Activated CD4-positive, alpha-beta T cell treated with anti-CD3 and anti-CD28 coated beads, Interleukin-10, Interleukin-2, amounts not matched to agents 100 ng/mL and 50 ng/mL, durations not matched to agents 16 hours and 8 hours (primary cell): ENCODE measurements at regions not wholly inside any gene's neighbourhood (a gene's known extent, or its start where the extent isn't known, plus 50 kb on each side); places are given as distances from the start of the nearest gene placed in this dataset.

Experiments
- DNase-seq: peaks from one replicate; pipeline ENCODE4 v3.0.0-alpha.2; 2020

DNA sequence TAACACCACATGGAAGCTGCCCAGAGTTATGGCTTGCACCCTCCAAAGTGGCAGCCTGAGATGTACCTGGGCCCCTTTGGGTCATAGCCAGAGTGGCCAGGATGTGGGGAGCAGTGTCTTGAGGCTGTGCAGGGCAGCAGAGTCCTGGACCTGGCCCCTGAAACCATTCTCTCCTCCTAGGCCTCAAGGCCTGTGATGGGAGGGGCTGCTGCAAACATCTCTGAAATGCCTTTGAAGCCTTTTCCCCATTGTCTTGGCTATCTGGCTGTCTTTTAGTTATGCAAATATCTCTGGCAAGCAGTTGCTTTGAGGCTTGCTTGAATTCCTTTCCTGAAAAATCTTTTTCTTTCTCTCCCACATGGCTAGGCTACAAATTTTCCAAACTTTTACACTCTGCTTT, 356.5 kb downstream of the DAD1 start:
- no peak for DNase-seq

DNA sequence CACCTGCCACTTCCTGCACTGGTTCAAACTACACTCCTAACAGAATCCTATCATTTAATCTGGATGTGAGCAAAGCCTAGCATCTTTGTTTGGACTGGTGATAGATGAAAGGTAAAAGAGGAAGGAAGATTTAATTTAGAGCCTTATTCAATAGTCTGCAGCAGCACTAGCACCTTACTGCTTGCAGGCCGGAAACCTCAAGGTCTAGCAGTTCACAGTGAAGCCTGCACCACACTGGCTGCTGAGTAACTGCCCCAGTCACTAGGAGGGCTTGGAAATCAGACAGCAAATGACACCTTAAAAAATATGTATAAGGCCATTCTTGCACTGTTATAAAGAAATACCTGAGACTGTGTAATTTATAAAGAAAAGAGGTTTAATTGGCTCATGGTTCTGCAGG, 358.0 kb downstream of the DAD1 start:
- DNase-seq = peak; percentile 19

DNA sequence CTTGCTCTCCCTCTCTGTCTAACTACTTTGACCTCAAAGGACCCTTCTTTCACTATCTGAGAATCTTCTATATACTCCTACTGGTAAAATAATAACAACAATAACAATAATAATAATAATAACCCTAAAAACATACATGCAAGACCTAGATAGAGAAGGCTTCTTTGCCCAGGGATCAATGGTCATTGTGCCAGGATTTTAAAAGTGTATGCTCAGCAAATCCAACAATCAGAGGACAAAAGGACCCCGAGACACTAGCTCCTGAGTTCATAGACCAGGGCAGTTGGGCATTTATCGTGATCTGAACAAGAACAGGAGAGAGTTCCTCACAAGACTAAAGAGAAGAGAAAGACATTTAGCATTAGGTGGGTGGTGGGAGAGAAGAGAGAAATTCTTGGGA, 358.5 kb downstream of the DAD1 start:
- no peak for DNase-seq

DNA sequence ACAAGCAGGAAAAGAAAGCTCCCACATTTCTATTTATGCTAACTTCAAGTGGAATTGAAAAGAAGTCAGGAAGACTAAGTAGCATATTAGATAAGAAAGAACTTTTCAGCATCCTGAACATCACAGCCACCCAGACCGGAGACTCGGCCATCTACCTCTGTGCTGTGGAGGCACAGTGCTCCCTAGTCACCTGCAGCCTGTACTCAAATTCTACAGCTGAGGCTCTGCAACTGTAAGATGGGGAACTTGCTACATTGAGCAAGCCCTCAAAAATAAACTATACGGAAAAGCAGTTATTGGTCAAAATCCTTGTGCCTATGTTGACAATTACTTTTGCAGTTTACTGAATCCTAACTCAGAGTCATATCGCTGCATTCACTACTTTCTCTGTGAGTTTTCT, 361.9 kb downstream of the DAD1 start:
- no peak for DNase-seq

DNA sequence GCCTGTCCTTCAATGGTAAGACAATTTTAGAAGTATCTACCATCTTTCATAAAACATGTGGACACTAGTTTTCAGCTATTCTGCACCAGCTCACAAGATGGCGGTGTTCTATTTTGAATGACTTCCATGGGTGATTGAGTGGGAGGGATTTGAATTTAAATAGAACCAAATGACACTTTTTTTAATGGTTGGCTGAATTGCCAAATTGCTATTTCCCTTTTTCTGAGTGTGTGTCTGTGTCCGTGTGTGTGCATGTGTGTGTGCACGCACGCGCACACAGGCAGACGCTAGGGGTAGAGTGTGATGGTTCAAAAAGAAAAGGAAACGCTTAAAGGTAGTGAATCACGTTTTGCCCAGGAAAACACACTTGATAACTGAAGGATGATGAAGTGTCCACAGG, 362.6 kb downstream of the DAD1 start:
- DNase-seq = peak; percentile 33

DNA sequence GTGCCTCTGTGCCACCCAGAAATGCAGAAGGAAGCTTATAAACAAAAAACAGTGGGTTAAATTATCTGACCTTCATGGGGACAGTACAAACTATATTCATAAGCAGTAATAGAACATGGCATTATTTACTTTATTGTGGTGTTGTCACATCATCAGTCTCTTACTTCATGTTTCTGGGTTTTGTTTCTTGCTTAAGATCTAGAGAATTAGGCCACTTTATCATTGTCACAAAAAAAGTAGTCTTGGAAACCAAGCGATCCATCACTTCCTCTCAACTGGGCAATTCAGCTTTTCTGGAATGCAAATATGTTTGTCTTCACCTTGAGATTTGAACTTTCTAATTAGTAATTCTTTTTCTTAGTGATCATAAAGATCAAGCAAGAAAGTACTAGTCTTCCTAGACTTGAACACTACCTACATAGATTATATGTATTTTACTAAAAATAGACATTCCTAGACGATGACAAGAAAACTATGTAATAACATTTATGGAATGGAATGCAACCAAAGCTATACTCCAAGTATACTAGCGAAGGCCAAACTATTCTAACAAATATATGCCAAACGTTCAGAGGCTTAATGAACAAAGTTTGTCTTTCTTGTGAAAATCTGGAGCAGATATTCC, 363.4 kb downstream of the DAD1 start:
- no peak for DNase-seq

DNA sequence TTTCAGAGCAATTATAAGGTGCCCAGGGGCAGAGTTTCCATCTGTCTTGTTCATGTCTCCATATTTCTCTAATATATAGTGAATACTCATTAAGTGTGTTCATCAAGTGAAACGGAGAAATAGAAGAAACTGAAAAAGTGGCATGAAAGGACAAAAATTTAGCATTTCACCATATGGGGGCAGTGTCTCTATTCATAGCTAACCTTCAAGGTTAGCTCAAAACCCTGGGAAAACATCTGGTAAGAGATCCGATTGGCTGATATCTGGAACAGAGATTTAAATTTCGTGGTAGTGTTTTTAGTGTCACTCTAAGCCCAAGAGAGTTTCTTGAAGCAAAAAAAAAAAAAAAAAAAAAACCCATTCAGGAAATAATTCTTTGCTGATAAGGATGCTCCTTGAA, 367.5 kb downstream of the DAD1 start:
- DNase-seq = peak; percentile 39

DNA sequence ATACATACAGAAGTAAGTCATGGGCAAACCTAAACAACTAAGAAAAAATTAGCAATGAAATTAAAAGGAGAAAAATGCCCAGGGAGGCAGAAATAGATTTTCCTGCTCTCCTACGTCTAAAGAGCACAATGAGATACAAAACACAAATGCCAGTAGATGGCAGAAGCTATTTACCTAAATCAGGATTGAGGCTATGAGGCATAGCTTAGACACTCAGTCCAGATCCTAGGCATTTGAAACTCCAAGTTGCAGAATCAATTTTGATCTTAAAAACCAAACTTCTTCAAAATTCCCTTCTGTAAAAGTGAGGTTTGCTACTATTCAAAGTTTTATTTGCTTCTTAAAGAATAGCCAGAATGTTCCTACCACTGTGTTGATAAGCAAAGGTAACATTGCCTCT, 368.6 kb downstream of the DAD1 start:
- DNase-seq = no peak

DNA sequence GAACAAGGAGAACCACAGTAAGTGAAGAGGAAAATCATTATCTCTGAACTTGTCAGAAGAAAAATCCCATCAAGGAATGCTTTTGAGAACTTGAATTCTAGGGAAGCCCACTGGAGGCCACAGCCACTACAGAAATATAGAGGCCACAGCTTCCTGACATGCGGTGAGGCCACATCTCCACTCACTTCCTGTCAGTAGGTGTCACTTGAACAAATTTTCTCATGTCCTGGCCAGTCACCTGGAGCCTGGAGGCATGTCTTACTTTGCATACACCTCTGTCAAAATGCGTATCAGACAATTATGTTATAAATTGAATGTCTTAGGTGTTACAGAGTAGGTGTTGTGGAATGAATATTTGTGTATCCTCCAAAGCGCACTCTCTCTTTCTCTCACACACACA, 370.3 kb downstream of the DAD1 start:
- peak; percentile 23 for DNase-seq

DNA sequence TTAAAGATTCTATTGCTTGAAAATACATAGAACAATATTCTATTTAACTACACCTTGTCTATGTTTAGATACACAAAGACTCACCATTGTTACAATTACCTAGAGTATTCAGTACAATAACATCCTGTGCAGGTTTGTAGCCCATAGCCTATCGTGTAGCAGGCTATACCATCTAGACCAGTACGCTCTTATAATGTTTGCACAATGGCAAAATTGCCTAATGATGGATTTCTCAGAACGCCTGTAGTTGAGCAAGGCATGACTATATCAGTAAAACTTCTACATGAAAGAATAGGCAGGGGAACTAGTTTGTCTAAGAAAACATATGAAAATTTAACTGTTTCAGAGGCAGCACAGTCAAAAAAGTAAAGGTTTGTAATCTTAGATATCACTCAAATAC, 375.9 kb downstream of the DAD1 start:
- no peak for DNase-seq

DNA sequence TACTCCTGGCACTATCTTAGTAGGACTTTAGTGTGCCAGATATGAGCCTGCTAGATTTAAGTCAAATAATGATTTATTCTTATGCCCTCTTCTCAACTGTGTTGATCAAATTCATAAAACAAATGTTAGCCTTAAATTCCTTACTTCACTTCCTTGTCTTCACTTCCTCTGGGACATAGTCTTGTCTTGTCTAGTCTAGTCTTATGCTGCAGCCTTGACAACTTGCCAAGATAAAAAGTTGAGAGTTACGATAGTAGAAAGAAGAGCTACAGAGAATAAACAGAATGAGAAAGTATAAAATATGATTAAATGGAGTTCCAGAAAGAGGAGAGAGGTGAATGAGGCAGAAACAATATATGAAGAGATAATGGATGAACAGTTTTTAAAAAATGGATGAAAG, 378.1 kb downstream of the DAD1 start:
- no peak for DNase-seq

DNA sequence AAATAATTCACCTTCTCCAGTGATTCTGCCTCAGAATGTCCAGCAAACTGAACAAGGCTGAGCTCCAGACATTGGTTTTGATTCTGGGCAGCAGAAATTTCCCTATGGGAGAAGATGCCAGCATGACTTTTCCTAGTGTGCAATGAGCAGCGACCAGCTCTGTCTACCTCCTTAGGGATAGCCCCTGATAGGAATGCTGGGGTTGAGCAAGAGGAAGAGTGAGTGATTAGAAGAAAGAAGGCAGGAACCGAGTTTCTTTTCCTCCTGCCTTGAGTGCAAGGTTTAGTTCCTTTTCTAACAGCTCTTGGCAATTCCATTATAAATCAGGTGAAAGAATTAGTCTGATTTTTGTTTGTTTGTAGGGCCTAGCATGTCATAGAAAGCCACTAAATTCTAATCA, 379.0 kb downstream of the DAD1 start:
- DNase-seq = no peak

DNA sequence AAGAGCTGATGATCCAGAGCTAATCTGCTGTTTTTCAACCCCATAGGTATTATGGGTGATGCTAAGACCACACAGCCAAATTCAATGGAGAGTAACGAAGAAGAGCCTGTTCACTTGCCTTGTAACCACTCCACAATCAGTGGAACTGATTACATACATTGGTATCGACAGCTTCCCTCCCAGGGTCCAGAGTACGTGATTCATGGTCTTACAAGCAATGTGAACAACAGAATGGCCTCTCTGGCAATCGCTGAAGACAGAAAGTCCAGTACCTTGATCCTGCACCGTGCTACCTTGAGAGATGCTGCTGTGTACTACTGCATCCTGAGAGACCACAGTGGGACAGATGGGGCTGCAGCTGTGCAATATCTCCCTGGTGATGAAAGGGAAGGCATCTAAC, 386.0 kb downstream of the DAD1 start:
- DNase-seq = no peak

DNA sequence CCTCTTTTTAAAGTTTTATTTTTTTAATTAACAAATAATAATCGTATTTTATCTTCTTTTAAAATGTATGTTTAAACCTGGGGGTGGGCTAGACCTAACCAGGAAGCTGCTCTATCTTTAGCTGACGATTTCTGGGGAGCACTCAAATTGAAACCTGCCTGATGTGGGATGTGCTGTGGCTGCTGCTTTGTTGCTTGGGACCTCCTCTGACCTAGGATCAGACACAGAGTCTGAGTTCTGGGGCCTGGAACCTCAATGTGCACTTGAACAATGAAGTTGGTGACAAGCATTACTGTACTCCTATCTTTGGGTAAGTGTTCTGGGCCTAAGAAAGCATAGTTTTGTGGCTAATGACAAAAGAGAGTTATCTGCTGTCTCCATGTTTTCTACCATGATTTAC, 386.7 kb downstream of the DAD1 start:
- peak; percentile 47 for DNase-seq

DNA sequence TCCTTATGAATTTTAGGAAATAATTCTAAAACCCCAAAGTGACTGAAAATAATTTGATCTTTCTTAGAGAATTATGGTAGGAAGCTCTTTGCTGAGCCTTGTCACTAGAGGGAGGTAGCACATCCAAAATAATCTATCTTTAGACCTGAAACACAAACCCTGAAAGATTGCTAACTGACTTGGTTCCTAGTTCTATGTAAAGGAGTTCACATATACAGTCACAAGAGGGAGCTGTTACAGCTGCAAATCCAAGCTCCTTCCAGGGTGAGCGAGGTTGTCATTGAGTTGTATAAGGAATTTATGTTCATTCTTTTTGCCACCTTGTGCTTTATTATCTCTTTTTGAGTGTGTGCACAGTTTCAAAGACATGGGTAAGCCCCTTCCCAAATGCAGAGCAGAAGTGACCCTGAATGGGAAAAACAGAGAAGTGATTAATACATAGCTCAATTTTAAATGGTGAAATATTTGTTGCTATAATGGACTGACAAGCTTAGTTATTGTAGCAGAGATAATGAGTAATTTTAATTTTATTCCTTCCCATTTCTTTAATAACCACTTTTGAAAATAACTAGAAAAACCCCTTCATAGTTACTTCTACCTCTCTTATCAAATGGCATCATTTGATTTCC, 387.9 kb downstream of the DAD1 start:
- peak; percentile 51 for DNase-seq

DNA sequence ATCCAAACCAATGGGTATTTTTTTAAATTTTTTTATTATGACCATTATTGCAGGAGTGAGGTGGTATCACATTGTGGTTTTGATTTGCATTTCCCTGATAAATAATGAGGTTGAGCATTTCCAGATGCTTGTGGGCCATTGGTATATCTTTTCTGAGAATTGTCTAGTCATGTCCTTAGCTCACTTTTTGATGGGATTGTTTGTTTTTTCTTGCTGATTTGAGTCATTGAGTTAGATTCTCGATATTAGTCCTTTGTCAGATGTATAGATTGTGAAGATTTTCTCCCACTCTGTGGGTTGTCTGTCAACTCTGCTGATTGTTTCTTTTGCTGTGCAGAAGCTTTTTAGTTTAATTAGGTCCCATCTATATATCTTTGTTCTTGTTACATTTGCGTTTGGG, 388.9 kb downstream of the DAD1 start:
- peak; percentile 54 for DNase-seq

DNA sequence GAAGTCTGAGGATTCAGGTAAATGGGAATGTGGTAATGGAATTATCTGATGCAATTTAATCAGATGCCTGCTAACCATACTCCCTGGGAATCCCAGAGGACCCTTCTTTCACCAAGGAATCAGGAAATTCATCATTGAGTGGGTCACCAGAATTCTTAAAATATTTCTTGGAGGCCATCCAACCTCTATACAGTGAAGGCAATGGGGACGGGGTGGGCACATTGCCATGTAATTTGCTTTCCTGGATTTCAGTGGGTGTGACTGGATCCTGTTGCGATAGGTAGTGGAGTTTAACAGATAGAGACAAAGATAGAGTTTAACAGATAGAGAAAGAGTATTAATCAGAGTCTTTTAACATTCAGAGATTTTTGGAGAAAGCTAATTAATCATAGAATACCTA, 394.4 kb downstream of the DAD1 start:
- DNase-seq = no peak

DNA sequence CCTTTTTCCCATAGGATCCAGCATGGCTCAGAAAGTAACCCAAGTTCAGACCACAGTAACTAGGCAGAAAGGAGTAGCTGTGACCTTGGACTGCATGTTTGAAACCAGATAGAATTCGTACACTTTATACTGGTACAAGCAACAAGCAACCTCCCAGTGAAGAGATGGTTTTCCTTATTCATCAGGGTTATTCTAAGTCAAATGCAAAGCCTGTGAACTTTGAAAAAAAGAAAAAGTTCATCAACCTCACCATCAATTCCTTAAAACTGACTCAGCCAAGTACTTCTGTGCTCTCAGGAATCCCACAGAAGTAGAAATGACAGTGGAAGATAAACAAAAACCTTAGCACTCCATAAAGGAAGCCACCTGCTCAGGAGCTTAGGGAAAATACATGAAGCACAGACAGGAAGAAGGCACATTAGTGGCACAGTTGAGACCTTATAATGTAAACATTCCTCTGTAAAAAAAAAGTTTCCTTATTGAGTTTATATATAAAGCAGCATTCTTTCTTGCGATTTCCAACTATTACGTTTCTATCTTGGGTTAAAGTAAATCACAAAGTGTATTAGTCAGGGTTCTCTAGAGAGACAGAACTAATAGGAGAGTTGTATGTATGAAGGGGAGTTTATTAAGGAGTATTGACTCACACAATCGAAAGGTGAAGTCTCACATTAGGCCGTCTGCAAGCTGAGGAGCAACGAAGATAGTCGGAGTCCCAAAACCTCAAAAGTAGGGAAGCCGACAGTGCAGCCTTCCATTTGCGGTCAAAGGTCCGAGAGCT, 398.4 kb downstream of the DAD1 start:
- no peak for DNase-seq

DNA sequence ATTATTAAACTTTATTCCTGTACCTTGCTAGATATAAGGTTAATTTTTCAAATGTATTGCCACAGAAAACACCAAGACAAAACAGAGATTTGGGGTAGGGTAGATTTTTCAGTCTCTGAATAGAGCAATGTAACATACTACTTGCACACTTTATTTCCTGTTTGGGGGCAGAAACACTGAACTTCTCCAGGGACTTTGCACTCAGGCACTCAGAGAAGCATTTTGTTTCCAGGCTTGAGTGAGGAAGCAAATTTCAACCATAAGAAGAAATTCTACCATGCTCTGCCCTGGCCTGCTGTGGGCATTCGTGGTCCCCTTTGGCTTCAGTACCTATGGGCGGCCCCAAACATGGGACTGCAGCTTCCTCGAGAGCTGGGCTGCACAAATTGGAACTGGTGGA, 399.1 kb downstream of the DAD1 start:
- DNase-seq = no peak

DNA sequence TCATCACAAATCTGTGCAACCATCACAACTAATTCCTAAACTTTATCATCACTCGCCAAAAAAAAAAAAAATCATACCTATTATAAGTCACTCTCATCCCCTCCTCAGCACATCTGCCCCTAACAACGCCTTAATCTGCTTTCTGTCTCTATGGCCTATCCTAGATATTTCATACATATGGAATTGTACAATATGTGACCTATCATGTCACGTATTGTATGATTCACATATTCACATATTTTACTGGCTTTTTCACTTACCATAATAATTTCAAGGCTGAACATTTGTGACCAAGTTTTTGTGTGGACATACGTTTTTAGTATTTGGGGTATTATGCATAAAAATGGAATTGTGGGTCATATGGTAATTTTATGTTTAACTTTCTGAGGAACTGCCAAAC, 400.7 kb downstream of the DAD1 start:
- no peak for DNase-seq

DNA sequence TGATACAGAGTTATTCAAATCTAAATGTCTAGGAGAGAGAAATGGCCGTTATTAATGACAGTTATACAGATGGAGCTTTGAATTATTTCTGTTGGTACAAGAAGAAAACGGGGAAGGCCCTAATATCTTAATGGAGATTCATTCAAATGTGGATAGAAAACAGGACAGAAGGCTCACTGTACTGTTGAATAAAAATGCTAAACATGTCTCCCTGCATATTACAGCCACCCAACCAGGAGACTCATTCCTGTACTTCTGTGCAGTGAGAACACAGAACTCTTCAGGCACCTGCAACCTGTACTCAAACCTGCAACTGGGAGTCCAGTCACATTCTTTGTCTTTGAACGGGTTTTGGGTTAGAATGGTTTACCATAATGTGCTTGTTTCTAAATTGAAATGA, 403.2 kb downstream of the DAD1 start:
- no peak for DNase-seq

DNA sequence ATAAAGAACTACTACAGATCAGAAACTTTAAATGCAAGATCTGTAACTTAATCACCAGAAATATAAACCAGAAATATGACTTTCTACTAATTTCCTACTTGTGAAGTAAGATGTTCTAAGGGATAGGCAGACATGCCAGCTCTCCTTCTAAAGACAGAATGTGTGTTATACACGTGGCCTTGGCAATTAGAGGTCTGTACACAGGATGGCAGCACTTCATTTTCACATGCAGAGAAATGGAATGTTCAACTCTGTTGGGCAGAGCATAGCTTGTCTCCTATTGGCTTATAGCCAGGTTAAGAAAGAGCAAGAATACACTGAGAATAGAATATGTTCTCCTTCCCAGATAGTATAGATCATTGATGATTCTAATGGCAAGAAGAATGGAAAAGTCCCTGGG, 403.8 kb downstream of the DAD1 start:
- no peak for DNase-seq

DNA sequence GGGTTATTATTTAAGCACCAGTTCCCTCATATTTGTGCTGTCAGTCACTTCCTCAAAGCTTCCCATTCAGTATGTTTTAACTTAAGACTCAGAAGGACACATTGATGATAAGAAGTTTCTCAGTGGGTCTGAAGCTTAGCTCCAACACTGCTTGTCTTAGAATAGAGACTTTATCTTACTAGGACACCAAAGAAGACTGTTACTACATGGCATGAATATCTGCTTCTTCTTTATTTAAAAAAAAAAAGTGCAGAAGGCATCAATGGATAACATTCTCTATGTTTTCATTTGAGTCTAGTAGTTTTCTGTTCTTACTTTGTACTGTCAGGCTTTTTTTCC, 404.2 kb downstream of the DAD1 start:
- no peak for DNase-seq

DNA sequence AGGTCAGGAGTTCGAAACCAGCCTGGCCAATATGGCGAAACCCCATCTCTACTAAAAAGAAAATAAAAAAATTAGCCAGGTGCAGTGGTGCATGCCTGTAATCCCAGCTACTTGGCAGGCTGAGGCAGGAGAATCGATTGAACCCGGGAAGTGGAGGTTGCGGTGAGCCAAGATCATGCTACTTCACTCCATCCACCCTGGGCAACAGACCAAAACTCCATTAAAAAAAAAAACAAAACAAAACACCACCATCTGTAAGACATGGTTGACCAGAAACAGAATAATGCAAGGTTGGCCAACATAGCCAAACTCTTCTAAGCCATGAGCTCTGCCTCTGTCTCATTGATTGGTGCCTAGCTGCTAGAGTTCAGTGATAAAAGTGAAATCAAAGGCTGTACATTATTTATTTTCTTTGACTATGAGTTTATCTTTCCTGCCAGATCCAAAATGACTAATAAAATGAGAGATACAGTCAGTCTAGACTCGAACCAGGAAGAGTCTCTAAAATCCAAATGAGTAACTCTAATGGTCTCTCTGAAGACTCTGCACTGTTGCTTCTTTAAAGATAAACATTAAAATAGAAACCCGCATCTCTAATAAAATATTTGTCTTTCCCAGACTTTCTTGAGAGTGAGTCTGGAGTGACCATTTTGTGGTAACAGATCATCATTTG, 404.7 kb downstream of the DAD1 start:
- no peak for DNase-seq
